ENCODE measurements at regions not wholly inside any gene's neighbourhood (a gene's known extent, or its start where the extent isn't known, plus 50 kb on each side); places are given as distances from the start of the nearest gene placed in this dataset.

GRCh38 chr6:19554356-19555225, 282.6 kb upstream of the ID4 start:
- Histone ChIP-seq H3K79me2 (ENCODE audit: insufficient read depth) (no peaks in the 10 kb centered on the region), H4K20me1 (ENCODE audit: insufficient read depth) (no peaks in the 10 kb centered on the region), H3K4me1 (ENCODE audit: control insufficient read depth in 1 of 2, insufficient read depth in 2 of 2, low read depth in 1 of 2, low read length in 1 of 2) (no peaks in the 10 kb centered on the region), H3K27ac (ENCODE audit: low read depth in 2 of 2, low read length in 1 of 2) (no peak overlapping the region), H3K36me3 (replicated peaks in 1 of 2; ENCODE audit: control insufficient read depth in 1 of 2, insufficient read depth in 2 of 2, low read length in 1 of 2) (no peaks in the 10 kb centered on the region), H3K4me2 (0 out of 2 replicates have a peak overlapping the region, but pooled peaks have one; percentile 13), H3F3A (replicated peaks; ENCODE audit: insufficient read depth) (no peaks in the 10 kb centered on the region), H3K9me3 (no peaks in the 10 kb centered on the region), H3K9ac (no peak overlapping the region), H3K9me2 (no peaks in the 10 kb centered on the region), H2AFZ (ENCODE audit: low read depth) (no peak overlapping the region), H3K27me3 (ENCODE audit: insufficient read depth) (no peaks in the 10 kb centered on the region), H3K4me3 (ENCODE audit: low read depth in 2 of 2, low read length in 1 of 2) (no peak overlapping the region)
- TF ChIP-seq EZH2phosphoT487 (IDR thresholded peaks at IDR 0.05; ENCODE audit: borderline replicate concordance, low read depth) (no peak), RAD21 (IDR thresholded peaks at IDR 0.05; ENCODE audit: low read length) (no peak), MEF2A (IDR thresholded peaks at IDR 0.05; ENCODE audit: borderline replicate concordance, low read depth) (no peak), CHD2 (IDR thresholded peaks at IDR 0.05; ENCODE audit: low read length, partially characterized antibody) (no peak), RFX5 (IDR thresholded peaks at IDR 0.05; ENCODE audit: low read length) (no peak), RXRA (IDR thresholded peaks at IDR 0.05; ENCODE audit: borderline replicate concordance, low read depth) (no peak), ELF1 (IDR thresholded peaks at IDR 0.05) (no peak), SIN3A (IDR thresholded peaks at IDR 0.05; ENCODE audit: borderline replicate concordance, low read depth, low read length) (no peak), YY1 (IDR thresholded peaks at IDR 0.05; ENCODE audit: low read depth) (no peak), IRF3 (IDR thresholded peaks at IDR 0.05; ENCODE audit: low read depth, low read length) (no peak), GABPA (IDR thresholded peaks at IDR 0.05; ENCODE audit: low read depth) (no peak)
- POLR2A ChIA-PET, result no interaction called here
- no peak for DNase-seq
- 25% methylated on average over 9 of the region's 9 CpGs for WGBS (ENCODE audit: low lambda C conversion rate)
- CTCF ChIA-PET, result no interaction called here

- Histone ChIP-seq H3K27ac (ENCODE audit: low read depth in 2 of 2, low read length in 1 of 2) (no peak overlapping the region), H3K9ac (no peak overlapping the region), H3K27me3 (ENCODE audit: insufficient read depth) (no peaks in the 10 kb centered on the region), H2AFZ (ENCODE audit: low read depth) (no peak overlapping the region), H3K9me3 (no peaks in the 10 kb centered on the region), H3K4me1 (ENCODE audit: control insufficient read depth in 1 of 2, insufficient read depth in 2 of 2, low read depth in 1 of 2, low read length in 1 of 2) (no peaks in the 10 kb centered on the region), H3K4me3 (ENCODE audit: low read depth in 2 of 2, low read length in 1 of 2) (no peak overlapping the region), H3F3A (replicated peaks; ENCODE audit: insufficient read depth) (no peaks in the 10 kb centered on the region), H3K9me2 (no peaks in the 10 kb centered on the region), H3K79me2 (ENCODE audit: insufficient read depth) (no peaks in the 10 kb centered on the region), H3K36me3 (replicated peaks in 1 of 2; ENCODE audit: control insufficient read depth in 1 of 2, insufficient read depth in 2 of 2, low read length in 1 of 2) (no peaks in the 10 kb centered on the region), H3K4me2 (no peak overlapping the region), H4K20me1 (ENCODE audit: insufficient read depth) (no peaks in the 10 kb centered on the region)
- POLR2A ChIA-PET, result no interaction called here
- no peak for DNase-seq
- 48% methylated on average over 3 of the region's 3 CpGs for WGBS (ENCODE audit: low lambda C conversion rate)
- CTCF ChIA-PET, result no interaction called here
- TF ChIP-seq RXRA (IDR thresholded peaks at IDR 0.05; ENCODE audit: borderline replicate concordance, low read depth) (no peak), FOSL2 (IDR thresholded peaks at IDR 0.05; ENCODE audit: borderline replicate concordance, low read depth) (no peak), FOXM1 (IDR thresholded peaks at IDR 0.05; ENCODE audit: low read depth) (no peak), ZBTB33 (IDR thresholded peaks at IDR 0.05; ENCODE audit: borderline replicate concordance, low read depth) (no peak), REST (IDR thresholded peaks at IDR 0.05; ENCODE audit: low read depth, low read length) (no peak), PBX3 (IDR thresholded peaks at IDR 0.05) (no peak), TCF12 (IDR thresholded peaks at IDR 0.05) (no peak), GABPA (IDR thresholded peaks at IDR 0.05; ENCODE audit: low read depth) (no peak), MAX (IDR thresholded peaks at IDR 0.05; ENCODE audit: low read depth) (no peak), TEAD4 (IDR thresholded peaks at IDR 0.05; ENCODE audit: borderline replicate concordance, insufficient read depth) (no peak), RFX5 (IDR thresholded peaks at IDR 0.05; ENCODE audit: low read length) (no peak), EP300 (IDR thresholded peaks at IDR 0.05; ENCODE audit: borderline replicate concordance in 1 of 2, low read depth in 1 of 2, low read length in 1 of 2) (no peak)
Observed at GRCh38 chr6:19557191-19557590, 280.0 kb upstream of the ID4 start.
